ENCODE measurements at regions not wholly inside any gene's neighbourhood (a gene's known extent, or its start where the extent isn't known, plus 50 kb on each side); places are given as distances from the start of the nearest gene placed in this dataset.

- TF ChIP-seq, protein P1, sequence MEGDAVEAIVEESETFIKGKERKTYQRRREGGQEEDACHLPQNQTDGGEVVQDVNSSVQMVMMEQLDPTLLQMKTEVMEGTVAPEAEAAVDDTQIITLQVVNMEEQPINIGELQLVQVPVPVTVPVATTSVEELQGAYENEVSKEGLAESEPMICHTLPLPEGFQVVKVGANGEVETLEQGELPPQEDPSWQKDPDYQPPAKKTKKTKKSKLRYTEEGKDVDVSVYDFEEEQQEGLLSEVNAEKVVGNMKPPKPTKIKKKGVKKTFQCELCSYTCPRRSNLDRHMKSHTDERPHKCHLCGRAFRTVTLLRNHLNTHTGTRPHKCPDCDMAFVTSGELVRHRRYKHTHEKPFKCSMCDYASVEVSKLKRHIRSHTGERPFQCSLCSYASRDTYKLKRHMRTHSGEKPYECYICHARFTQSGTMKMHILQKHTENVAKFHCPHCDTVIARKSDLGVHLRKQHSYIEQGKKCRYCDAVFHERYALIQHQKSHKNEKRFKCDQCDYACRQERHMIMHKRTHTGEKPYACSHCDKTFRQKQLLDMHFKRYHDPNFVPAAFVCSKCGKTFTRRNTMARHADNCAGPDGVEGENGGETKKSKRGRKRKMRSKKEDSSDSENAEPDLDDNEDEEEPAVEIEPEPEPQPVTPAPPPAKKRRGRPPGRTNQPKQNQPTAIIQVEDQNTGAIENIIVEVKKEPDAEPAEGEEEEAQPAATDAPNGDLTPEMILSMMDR (IDR thresholded peaks at IDR 0.05), result no peak
- TF ChIP-seq EZH2 (IDR thresholded peaks at IDR 0.05; ENCODE audit: borderline replicate concordance, insufficient read depth, low read depth, low read length, poor library complexity, severe bottlenecking), result no peak
Measured at GRCh38 chr11:44498089-44498871, 67.2 kb upstream of the CD82 start.
